Fibroblast of skin of left biceps (primary cell): ENCODE measurements at regions not wholly inside any gene's neighbourhood (a gene's known extent, or its start where the extent isn't known, plus 50 kb on each side); places are given as distances from the start of the nearest gene placed in this dataset.

Source experiments
- DNase-seq, 2 experiments: peaks; one replicate each; pipeline ENCODE4 v3.0.0-alpha.2; 2013; ENCODE audit warnings: low read depth in 2 of 2

GRCh38 chr4:4808086-4808485 lies 51.4 kb upstream of the MSX1 start:
- no peak for DNase-seq

DNA sequence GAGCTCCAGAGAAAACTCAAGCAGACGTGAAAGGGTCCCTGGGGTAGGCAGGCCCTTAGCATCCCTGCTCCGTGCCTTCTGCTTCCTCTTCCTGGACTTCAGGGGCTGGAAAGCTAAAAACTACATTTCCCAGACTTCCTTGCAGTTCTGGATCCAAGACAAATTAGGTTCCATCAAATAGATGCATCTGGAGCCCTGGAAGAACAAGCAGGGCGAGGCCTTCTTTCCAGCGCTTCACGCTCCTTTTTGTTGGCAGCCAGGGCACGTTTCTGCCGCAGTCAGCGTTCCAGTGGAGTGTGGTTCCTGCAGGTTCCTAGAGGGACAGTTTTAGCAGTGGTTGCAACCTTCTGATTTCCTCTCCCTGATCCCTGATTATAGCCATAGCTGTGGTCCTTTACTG lies 53.6 kb upstream of the MSX1 start:
- no peak for DNase-seq

DNA sequence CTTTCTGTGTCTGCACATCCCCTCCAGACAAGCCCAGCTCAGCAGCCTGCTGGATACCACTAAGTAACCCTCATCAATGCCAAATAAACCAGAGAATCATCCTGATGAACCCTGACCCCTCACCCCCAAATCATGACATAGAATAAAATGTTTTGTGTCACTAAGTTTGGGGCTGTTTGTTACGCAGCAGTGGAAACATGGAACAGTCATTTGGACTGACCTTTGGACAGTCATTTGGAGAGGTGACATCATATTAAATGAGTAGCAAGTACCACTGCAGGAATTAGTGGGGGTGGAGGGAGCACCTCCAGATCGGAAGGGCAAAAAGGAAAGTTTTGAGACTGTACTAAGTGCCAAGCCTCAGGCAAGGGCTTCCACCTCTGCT lies 55.6 kb upstream of the MSX1 start:
- DNase-seq: no peak

GRCh38 chr4:4803216-4803911 lies 56.1 kb upstream of the MSX1 start:
- DNase-seq: no peak

DNA sequence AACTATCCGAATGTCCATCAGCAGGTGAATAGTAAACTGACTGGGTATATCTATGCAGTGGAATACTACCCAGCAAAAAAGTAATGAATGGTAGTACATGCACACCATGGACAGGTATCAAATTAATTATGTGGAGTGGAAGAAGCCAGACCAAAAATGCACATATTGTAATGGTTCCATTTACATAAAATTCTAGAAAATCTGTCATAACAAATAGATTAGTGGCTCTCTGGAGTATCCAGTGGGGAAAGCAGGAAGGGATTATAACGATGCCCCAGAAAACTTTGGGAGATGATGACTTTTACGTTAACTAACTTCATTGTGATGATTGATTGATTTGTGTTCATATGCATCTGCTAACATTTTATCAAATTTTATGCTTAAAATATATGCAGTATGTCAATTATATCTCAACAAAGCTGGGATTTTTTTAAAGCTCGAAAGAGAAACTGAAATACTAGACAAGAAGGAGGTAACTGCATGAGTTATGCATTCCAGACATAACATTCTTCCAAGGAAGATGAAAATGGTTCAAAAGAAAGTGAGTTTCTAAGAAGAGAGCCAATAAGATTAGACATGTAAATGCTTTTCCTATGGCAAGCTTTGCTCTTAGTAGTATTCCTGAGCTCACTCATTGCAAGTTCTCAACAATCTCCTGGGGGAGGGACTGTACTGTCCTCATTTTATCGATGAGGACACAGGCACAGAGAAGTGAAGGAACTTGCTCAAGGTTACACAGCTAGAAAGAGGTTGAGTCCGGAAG lies 58.6 kb upstream of the MSX1 start:
- DNase-seq: peak; percentile 27 to 40

- DNase-seq: no peak
Observed at GRCh38 chr4:4794421-4794820, 65.0 kb upstream of the MSX1 start.

- DNase-seq: peak; percentile 78 to 79
Observed at GRCh38 chr4:4792466-4792865, 67.0 kb upstream of the MSX1 start.

DNA sequence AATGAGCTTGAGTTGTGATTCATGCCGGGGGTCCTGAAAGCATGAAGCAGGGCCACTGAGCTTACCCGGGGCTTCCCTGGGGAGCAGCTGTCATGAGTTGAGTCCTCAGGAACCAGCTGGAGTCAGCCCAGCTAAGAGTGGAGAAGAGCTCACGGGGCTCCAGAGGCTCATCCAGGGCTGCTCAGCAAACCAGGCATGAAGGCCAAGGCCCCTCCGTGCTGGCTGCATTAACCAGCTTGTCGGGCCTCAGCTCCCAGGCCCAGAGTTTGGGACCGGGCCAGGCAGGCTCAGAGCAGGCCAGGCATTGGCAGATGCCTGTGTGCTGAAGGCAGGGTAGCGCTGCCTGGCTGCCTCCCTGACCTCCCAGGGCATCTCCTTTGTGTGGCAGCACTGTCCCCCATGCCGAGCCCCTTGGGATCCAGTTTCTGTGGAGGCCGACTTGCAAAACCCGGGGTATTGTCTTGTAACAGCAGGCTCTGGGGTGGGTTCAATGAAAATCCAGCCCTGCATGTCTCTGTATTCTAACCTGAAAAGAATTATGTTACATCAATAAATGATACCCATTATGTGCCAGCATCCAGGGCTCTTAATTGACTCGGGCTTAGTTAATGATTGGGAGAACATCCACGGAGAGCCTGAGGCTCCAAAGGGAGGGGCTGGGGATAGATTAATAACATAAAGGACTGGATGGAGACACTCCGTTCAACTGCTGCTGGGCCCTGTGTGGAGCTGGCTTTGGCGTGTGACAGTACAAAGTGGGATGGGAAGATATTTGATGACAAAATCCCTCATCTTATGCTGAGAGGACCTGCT lies 68.0 kb upstream of the MSX1 start:
- peak in 1 of 2 experiments; percentile 32 for DNase-seq

- DNase-seq: no peak
Observed at GRCh38 chr4:4789462-4789861, 70.0 kb upstream of the MSX1 start.

DNA sequence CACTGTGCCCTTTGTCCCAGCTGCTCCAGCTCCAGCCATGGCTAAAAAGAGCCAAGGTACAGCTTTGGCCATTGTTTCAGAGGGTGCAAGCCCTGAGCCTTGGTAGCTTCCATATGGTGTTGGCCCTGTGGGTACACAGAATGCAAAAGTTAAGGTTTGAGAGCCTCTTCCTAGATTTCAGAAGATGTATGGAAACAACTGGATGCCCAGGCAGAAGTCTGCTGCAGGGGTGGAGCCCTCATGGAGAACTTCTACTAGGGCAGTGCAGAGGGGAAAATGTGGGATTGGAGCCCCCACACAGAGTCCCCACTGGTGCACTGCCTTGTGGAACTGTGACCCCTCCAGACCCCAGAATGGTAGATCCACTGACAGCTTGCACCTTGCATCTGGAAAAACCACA lies 70.9 kb upstream of the MSX1 start:
- DNase-seq: no peak

DNA sequence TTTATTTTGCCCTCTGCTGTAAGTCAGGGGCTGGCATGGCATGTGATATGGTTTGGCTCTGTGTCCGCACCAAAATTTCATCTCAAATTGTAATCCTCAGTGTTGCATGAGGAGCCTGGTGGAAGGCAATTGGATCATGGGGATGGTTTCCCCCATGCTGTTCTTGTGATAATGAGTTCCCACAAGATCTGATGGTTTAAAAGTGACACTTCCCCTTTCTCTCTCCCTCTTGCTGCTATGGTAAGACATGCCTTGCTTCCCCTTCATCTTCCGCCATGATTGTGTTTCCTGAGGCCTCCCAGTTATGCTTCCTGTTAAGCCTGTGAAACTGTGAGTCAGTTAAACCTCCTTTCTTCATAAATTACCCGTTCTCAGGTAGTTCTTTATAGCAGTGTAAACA lies 72.0 kb upstream of the MSX1 start:
- no peak for DNase-seq

- no peak for DNase-seq
Observed at GRCh38 chr4:4784379-4784778, 75.1 kb upstream of the MSX1 start.

DNA sequence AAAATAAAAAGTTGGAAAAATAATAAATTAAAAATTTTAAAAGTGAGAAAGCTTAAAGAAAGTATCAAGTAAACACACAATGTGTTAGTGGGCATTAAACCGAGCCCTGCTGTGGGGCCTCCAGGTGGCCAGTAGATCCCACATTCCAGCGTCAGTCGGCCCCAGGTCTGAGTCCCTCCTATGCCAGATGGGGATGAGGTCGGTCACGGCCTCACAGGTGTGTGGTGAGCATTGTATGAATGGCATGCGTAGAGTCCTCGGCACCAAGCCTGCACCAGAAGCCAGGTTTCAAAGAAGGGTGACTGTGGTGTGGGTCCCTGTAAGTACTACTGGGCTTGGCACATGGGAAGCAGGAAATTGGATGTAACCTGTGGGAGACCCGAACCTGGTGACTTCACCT lies 75.6 kb upstream of the MSX1 start:
- DNase-seq: no peak

DNA sequence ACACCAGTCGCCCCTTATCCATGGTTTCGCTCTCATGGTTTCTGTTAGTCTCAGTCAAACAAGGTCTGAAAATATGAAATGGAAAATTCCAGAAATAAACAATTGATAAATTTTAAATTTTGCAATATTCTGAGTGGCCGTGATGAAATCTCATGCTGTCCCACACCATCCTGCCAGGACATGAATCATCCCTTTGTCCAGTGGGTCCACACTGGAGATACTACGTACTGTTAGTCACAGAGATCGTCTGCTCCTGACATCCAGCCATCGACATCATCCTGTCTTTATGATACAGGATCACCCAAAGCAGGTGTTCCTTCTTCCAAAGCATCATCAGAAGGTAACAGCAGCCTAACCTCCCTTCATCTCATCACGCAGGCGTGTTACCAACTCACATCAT lies 76.5 kb upstream of the MSX1 start:
- DNase-seq: no peak

DNA sequence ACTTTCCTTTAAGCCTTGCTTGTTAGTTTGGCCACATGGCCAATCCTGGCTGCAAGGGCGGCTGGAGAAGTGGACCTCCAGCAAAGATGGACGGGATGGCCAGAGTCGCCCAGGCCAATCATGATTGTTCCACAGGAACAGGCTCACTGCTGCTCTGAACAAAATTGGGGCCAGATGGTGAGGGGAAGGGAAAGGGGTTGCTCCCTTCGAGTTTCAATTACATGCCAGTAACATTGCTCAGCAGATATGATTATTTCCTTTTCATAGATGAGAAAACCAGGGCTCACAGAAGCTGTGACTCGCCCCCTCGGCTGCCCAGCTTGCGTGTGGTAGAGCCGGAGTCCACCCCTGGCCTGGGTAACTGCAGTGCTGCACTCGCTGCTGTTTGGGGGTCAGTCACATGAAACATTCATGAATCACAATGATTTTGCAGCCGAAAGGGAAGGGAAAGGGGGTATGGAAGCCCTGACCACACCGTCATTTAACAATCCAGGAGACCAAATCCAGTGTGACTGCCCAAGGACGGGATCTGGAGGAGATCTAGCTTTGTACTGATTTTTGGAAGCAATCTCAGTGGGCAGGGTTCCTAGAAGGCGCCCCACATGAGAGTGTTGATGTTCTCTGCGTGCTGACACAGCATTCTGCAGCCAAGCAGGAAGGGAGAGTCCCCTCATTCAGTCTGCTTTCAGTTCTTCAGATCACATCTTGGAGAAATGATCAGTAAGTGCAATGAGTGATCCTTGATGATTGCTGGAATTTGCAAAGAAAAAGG lies 77.3 kb upstream of the MSX1 start:
- DNase-seq: peak; percentile 52 to 63

DNA sequence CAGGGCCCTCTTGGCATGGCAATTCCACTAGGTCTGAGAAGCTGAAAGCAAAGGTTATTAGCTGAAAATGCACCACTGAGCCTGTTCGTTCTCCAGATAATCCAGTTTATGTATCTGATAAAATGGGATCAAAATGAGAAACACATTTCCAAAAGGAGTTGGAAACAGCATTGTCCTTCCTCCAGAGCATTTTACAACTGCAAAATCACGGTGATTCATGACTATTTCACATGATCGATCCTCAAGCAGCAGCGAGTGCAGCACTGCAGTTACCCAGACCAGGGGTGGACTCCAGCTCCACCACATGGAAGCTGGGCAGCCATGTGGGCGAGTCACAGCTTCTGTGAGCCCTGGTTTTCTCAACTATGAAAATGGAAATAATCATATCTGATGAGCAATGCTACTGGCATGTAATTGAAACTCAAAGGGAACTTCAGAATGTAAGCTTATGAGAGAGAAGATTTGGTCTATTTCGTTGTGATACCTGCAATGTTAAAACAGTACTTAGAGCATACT lies 78.7 kb upstream of the MSX1 start:
- DNase-seq: peak; percentile 85 to 86

GRCh38 chr4:4779486-4779885 lies 80.0 kb upstream of the MSX1 start:
- DNase-seq: no peak

DNA sequence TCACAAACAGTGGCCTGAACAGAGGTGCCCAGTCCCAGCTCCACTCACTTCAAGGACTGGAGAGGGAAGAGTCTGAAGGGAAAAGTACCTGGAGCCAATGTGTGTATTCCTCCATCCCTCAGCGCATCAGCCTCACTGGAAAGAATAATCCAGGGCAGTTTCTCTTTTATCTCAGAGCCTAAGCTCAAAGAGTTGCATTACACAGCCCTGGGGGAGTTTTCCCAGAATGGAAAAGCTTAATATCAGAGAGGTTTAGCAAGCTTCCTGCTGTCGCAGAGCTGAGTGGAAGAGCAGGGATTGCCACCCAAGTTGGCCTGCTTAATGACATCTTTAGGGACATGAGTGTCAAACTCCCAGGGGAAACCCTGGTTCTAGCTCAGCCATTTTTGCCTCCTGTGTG lies 80.4 kb upstream of the MSX1 start:
- DNase-seq: no peak

- no peak for DNase-seq
Observed at GRCh38 chr4:4778554-4778953, 80.9 kb upstream of the MSX1 start.

DNA sequence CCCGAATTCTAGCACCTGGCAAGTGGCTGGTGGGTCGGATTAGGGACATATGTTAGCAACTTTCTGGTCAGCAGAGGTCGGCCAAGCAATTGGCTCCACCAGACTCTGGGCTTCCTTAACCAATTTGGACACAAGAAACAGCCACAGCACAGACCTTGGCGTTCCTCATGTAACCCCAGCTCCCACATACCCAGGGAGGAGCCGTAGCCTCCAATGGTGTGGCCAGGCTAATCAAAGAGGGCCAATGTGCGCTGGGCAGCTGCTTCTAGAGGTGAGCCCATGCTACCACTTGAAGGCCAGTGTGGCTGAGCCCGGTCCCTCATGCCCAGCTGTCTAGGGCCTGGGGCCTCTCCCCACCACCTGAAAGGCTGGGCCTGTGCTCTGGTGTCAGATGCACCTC lies 82.5 kb upstream of the MSX1 start:
- DNase-seq: no peak

- no peak for DNase-seq
Observed at GRCh38 chr4:4776335-4776734, 83.1 kb upstream of the MSX1 start.

DNA sequence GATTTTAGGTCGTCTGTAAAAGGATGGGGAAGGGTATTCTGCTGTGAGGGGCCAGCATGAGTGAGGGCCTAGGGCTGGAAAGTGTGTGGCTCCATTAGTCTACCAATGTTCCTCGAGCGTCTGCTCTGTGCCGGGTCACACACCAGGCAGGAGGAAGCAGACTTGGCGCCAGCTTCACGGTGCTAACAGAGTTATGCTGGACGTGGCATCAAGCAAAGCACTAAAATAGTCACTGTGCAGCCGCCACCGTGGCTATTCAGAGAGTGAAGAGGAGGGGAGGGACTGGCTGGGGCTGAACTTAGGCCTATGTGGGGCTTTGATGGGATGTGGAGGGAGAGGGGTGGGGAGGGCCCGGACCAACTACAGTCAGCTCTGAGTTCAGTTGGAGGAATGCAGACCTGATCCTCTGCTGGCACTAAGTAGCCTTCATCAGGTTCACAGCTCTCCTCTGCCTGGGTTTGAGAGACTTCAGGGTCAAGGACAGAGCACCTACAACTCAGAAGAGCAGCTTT lies 83.9 kb upstream of the MSX1 start:
- DNase-seq: no peak
